ENCODE measurements at regions not wholly inside any gene's neighbourhood (a gene's known extent, or its start where the extent isn't known, plus 50 kb on each side); places are given as distances from the start of the nearest gene placed in this dataset.

GRCh38 chr1:30088594-30088993 lies 634.8 kb downstream of the MATN1 start:
- TF ChIP-seq EP300 (IDR thresholded peaks at IDR 0.05): no peak
- TF ChIP-seq POLR2AphosphoS5 (IDR thresholded peaks at IDR 0.05): no peak
- no peak for TF ChIP-seq CTCF (IDR thresholded peaks at IDR 0.05)
